CD4-positive, alpha-beta T cell (primary cell): ENCODE measurements at regions not wholly inside any gene's neighbourhood (a gene's known extent, or its start where the extent isn't known, plus 50 kb on each side); places are given as distances from the start of the nearest gene placed in this dataset.

Experiments
- ATAC-seq: fragments of 200-7000 bp; cut with Tn5 transposase; one replicate; pipeline ENCODE4 v1.10.0; 2022; ENCODE audit warnings: mild to moderate bottlenecking; ENCODE audit not compliant: poor library complexity
- CTCF ChIA-PET: fragments of 350-600 bp; sonication (Branson Sonifier 250); formaldehyde crosslinking; loops from one replicate; lab custom pipeline; 2021; ENCODE audit warnings: antibody characterized with exemption, inconsistent platforms; lab: Charles Lee
- POLR2A ChIA-PET: fragments of 350-600 bp; sonication (Branson Sonifier 250); formaldehyde crosslinking; loops from one replicate; lab custom pipeline; 2021; ENCODE audit warnings: antibody characterized with exemption, inconsistent platforms; lab: Charles Lee
- DNase-seq, 14 experiments: peaks; one replicate each; pipeline ENCODE4 v3.0.0-alpha.2; 2013 to 2020; ENCODE audit warnings: mixed read lengths in 2 of 14
- H3K27ac ChIP-seq, 2 donors: one replicate each; pipeline versions ENCODE4 v1.5.1 to v1.7.0; 2013; ENCODE audit warnings: low read length in 2 of 2, low read depth in 1 of 2, mild to moderate bottlenecking in 1 of 2
- H3K27me3 ChIP-seq, 2 experiments: 1 replicate in 1 of 2; 2 replicates in 1 of 2; pipeline versions ENCODE4 v1.6.1 to v1.7.0; 2013; ENCODE audit warnings: low read length in 2 of 2, control low read depth in 1 of 2, mild to moderate bottlenecking in 1 of 2, moderate library complexity in 1 of 2; ENCODE audit not compliant: insufficient read depth in 2 of 2, control insufficient read depth in 1 of 2
- H3K36me3 ChIP-seq: one replicate; pipeline ENCODE4 v1.6.1; 2013; ENCODE audit warnings: low read length, control low read depth; ENCODE audit not compliant: insufficient read depth
- H3K4me1 ChIP-seq: one replicate; pipeline ENCODE4 v1.6.1; 2013; ENCODE audit warnings: low read length, control low read depth; ENCODE audit not compliant: insufficient read depth
- H3K4me3 ChIP-seq: one replicate; pipeline ENCODE4 v1.5.1; 2013; ENCODE audit warnings: mild to moderate bottlenecking, low read length, moderate library complexity
- H3K9me3 ChIP-seq, 2 experiments: 1 replicate in 1 of 2; 2 replicates in 1 of 2; pipeline versions ENCODE4 v1.6.1 to v1.7.0; 2013; ENCODE audit warnings: low read length in 2 of 2, mild to moderate bottlenecking in 2 of 2, control low read depth in 1 of 2, moderate library complexity in 1 of 2; ENCODE audit not compliant: control insufficient read depth in 1 of 2, insufficient read depth in 1 of 2
- H3K27ac Mint-ChIP-seq: one replicate; pipeline ENCODE4 v1.8.0; 2020; ENCODE audit warnings: mixed read lengths
- H3K27me3 Mint-ChIP-seq: one replicate; pipeline ENCODE4 v1.8.0; 2021; ENCODE audit warnings: mixed read lengths
- H3K36me3 Mint-ChIP-seq: one replicate; pipeline ENCODE4 v1.8.0; 2021; ENCODE audit warnings: low read depth, mixed read lengths
- H3K4me1 Mint-ChIP-seq: one replicate; pipeline ENCODE4 v1.8.0; 2021; ENCODE audit warnings: low read depth, mixed read lengths
- H3K4me3 Mint-ChIP-seq: one replicate; pipeline ENCODE4 v1.8.0; 2020; ENCODE audit warnings: mild to moderate bottlenecking, mixed read lengths
- H3K9me3 Mint-ChIP-seq: one replicate; pipeline ENCODE4 v1.8.0; 2020; ENCODE audit warnings: mixed read lengths
- CTCF ChIP-seq: fragments of 200-600 bp; IDR thresholded peaks from one replicate; pipeline ENCODE4 v1.8.0; 2022; ENCODE audit warnings: antibody characterized with exemption, mild to moderate bottlenecking
- intact Hi-C, 2 experiments: fragments of 100-400 bp; cut with DNase I in 1 of 2; cut with micrococcal nuclease in 1 of 2; formaldehyde crosslinking; loops; one replicate each; pipeline versions ENCODE4 v1.15.1 to v1.9.0; 2023 to 2025; cut with DNase I, micrococcal nuclease

- H3K27me3 Mint-ChIP-seq = no peaks in the 10 kb centered on the region
- no peak overlapping the region for H3K27ac ChIP-seq
- intact Hi-C loops = no loop called here
- H3K4me3 ChIP-seq = no peak overlapping the region
- ChIA-PET CTCF (no interaction called here), POLR2A (no interaction called here)
- no peaks in the 10 kb centered on the region for H3K9me3 Mint-ChIP-seq
- DNase-seq = no peak
- H3K27ac Mint-ChIP-seq = no peak overlapping the region
- no peak for ATAC-seq
- no peak overlapping the region for H3K4me3 Mint-ChIP-seq
- H3K27me3 ChIP-seq = no peaks in the 10 kb centered on the region
- H3K36me3 ChIP-seq = no peaks in the 10 kb centered on the region
- no peaks in the 10 kb centered on the region for H3K36me3 Mint-ChIP-seq
- no peak for TF ChIP-seq CTCF
- H3K4me1 Mint-ChIP-seq = no peaks in the 10 kb centered on the region
- H3K9me3 ChIP-seq = no peaks in the 10 kb centered on the region
- H3K4me1 ChIP-seq = no peaks in the 10 kb centered on the region
These were observed 343.2 kb downstream of the AASDHPPT start for GRCh38 chr11:106420686-106421085.

GRCh38 chr11:106421676-106422292 is 344.3 kb downstream of the AASDHPPT start:
- no peak for TF ChIP-seq CTCF
- Mint-ChIP-seq H3K27me3 (no peaks in the 10 kb centered on the region), H3K4me1 (no peaks in the 10 kb centered on the region), H3K9me3 (no peaks in the 10 kb centered on the region), H3K27ac (no peak overlapping the region), H3K36me3 (no peaks in the 10 kb centered on the region), H3K4me3 (no peak overlapping the region)
- Histone ChIP-seq H3K27ac (no peak overlapping the region), H3K9me3 (no peaks in the 10 kb centered on the region), H3K27me3 (no peaks in the 10 kb centered on the region), H3K4me3 (no peak overlapping the region), H3K36me3 (no peaks in the 10 kb centered on the region), H3K4me1 (no peaks in the 10 kb centered on the region)
- ChIA-PET POLR2A (no interaction called here), CTCF (no interaction called here)
- DNase-seq (no peak), ATAC-seq (no peak)
- intact Hi-C loops = no loop called here

- no peaks in the 10 kb centered on the region for H3K9me3 ChIP-seq
- no peak for ATAC-seq
- Mint-ChIP-seq H3K4me1 (no peaks in the 10 kb centered on the region), H3K27ac (no peak overlapping the region), H3K4me3 (no peak overlapping the region), H3K9me3 (peaks cover 5% of the 10 kb centered on the region), H3K36me3 (no peaks in the 10 kb centered on the region), H3K27me3 (no peaks in the 10 kb centered on the region)
- intact Hi-C loops = no loop called here
- no peaks in the 10 kb centered on the region for H3K36me3 ChIP-seq
- H3K4me1 ChIP-seq = no peaks in the 10 kb centered on the region
- H3K27ac ChIP-seq = no peak overlapping the region
- DNase-seq = no peak
- POLR2A ChIA-PET = no interaction called here
- CTCF ChIA-PET = no interaction called here
- H3K4me3 ChIP-seq = no peak overlapping the region
- no peaks in the 10 kb centered on the region for H3K27me3 ChIP-seq
- no peak for TF ChIP-seq CTCF
These were observed 345.1 kb downstream of the AASDHPPT start for GRCh38 chr11:106422583-106422982.
